ENCODE measurements at regions not wholly inside any gene's neighbourhood (a gene's known extent, or its start where the extent isn't known, plus 50 kb on each side); places are given as distances from the start of the nearest gene placed in this dataset.

DNA sequence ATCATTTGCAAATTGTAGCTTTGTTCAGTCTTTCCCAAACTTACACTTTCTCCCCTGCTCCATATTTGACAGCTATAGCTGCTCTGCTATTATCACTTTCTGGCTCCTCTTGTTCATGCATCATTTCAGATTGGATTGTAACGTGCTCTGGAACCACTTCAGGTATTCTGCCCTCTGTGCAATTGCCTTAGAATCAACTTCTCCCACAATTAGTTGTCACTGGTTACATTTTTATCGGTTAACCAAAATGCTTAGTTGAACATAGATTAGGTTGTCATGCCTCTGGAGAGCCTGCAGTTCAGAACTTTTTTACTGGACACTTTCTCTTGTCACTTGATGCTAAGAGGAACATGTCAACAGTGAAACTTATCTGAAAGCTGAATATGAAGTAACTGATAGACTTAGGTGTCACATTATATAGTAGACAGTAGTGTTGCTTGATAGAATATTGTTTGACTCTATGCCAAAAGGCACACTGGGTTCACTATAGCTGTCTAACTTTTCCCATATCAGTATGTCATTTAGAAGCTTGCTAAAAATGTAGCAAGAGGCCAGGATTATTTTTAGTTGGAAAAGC, 127.7 kb upstream of the PTPRK start:
- TF ChIP-seq, protein P1, sequence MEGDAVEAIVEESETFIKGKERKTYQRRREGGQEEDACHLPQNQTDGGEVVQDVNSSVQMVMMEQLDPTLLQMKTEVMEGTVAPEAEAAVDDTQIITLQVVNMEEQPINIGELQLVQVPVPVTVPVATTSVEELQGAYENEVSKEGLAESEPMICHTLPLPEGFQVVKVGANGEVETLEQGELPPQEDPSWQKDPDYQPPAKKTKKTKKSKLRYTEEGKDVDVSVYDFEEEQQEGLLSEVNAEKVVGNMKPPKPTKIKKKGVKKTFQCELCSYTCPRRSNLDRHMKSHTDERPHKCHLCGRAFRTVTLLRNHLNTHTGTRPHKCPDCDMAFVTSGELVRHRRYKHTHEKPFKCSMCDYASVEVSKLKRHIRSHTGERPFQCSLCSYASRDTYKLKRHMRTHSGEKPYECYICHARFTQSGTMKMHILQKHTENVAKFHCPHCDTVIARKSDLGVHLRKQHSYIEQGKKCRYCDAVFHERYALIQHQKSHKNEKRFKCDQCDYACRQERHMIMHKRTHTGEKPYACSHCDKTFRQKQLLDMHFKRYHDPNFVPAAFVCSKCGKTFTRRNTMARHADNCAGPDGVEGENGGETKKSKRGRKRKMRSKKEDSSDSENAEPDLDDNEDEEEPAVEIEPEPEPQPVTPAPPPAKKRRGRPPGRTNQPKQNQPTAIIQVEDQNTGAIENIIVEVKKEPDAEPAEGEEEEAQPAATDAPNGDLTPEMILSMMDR (conservative IDR thresholded peaks at IDR 0.05; ENCODE audit: low read depth, low read length) = no peak
- TF ChIP-seq EZH2 (IDR thresholded peaks at IDR 0.05; ENCODE audit: borderline replicate concordance, low read depth, low read length, poor library complexity, severe bottlenecking) = no peak

Measured in A673 (cell line).